ENCODE measurements at regions not wholly inside any gene's neighbourhood (a gene's known extent, or its start where the extent isn't known, plus 50 kb on each side); places are given as distances from the start of the nearest gene placed in this dataset.

- no peak for TF ChIP-seq POLR2A (IDR thresholded peaks at IDR 0.05)
- no peak for TF ChIP-seq CTCF (IDR thresholded peaks at IDR 0.05)
Measured at GRCh38 chr5:23419115-23419514, 88.3 kb upstream of the PRDM9 start.
